ENCODE measurements at regions not wholly inside any gene's neighbourhood (a gene's known extent, or its start where the extent isn't known, plus 50 kb on each side); places are given as distances from the start of the nearest gene placed in this dataset.
A peak's percentile ranks its signal among the peaks of the same experiment; 100 is the strongest.

DNA sequence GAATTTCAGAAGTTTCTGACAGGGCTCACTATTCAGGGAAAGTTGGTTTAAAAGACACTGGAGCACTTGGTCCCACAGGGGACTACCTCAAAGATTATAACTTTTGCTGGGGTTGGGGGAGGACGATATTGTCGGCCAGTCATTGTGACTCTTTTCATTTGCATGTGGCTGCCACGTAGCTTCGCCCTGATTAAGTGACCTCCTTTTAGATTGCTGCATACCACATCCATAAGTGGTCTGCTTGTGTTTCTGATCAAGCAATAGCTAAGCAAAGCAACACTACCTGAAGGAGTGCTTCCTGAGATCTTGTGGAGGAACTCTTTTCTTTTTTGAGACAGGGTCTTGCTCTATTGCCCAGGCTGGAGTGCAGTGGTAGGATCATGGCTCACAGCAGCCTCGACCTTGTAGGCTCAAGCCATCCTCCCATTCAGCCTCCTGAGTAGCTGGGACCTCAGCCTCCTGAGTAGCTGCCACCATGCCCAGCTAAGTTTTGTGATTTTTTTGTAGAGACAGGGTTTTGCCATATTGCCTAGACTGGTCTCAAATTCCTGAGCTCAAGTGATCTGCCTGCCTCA lies 691.3 kb downstream of the EPM2A start:
- peaks cover 8% of the 10 kb centered on the region for H3K4me1 Mint-ChIP-seq (ENCODE audit: unreplicated experiment)
- no peaks in the 10 kb centered on the region for H3K9me3 Mint-ChIP-seq (ENCODE audit: unreplicated experiment)
- no peak overlapping the region for H3K27ac Mint-ChIP-seq (ENCODE audit: unreplicated experiment)
- H3K36me3 Mint-ChIP-seq (ENCODE audit: low read depth, unreplicated experiment) = no peaks in the 10 kb centered on the region
- TF ChIP-seq, protein P1, sequence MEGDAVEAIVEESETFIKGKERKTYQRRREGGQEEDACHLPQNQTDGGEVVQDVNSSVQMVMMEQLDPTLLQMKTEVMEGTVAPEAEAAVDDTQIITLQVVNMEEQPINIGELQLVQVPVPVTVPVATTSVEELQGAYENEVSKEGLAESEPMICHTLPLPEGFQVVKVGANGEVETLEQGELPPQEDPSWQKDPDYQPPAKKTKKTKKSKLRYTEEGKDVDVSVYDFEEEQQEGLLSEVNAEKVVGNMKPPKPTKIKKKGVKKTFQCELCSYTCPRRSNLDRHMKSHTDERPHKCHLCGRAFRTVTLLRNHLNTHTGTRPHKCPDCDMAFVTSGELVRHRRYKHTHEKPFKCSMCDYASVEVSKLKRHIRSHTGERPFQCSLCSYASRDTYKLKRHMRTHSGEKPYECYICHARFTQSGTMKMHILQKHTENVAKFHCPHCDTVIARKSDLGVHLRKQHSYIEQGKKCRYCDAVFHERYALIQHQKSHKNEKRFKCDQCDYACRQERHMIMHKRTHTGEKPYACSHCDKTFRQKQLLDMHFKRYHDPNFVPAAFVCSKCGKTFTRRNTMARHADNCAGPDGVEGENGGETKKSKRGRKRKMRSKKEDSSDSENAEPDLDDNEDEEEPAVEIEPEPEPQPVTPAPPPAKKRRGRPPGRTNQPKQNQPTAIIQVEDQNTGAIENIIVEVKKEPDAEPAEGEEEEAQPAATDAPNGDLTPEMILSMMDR (IDR thresholded peaks at IDR 0.05; ENCODE audit: unreplicated experiment) = no peak
- DNase-seq (ENCODE audit: low spot score) = no peak
- no peaks in the 10 kb centered on the region for H3K27me3 Mint-ChIP-seq (ENCODE audit: unreplicated experiment)
- no peak overlapping the region for H3K4me3 Mint-ChIP-seq (ENCODE audit: unreplicated experiment)

DNA sequence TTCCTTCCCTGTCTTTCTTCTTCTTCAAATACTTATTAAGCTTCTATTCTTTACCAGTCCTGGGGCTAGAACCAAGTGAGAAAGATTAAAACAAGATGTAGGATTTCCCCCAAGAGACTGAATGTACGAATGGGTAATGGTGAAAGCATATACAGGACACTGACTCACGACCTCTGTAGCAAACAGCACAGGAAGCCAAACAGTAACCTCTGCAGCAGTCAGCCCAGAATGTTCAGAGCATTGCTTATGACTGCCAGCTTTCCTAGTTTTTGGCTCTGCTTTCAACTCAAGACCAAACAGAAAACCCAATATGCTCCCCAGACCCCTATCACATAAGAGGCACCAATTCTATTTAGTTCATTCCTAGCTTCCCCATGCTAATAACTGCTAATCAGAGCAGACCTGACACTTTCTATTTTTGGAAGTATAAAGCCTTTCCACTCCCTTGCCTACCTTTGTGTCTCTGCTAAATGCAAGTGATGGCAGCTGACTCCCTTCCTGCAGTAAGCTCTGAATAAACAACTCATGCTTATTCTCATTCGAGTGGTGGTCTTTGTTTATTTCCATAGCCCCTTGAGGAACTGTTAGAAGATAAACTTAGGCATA lies 690.6 kb downstream of the EPM2A start:
- Mint-ChIP-seq H3K27ac (ENCODE audit: unreplicated experiment) (no peak overlapping the region), H3K4me1 (ENCODE audit: unreplicated experiment) (peaks cover 8% of the 10 kb centered on the region), H3K36me3 (ENCODE audit: low read depth, unreplicated experiment) (no peaks in the 10 kb centered on the region), H3K27me3 (ENCODE audit: unreplicated experiment) (no peaks in the 10 kb centered on the region), H3K4me3 (ENCODE audit: unreplicated experiment) (no peak overlapping the region), H3K9me3 (ENCODE audit: unreplicated experiment) (no peaks in the 10 kb centered on the region)
- DNase-seq (ENCODE audit: low spot score) = peak; percentile 7
- TF ChIP-seq, protein P1 (IDR thresholded peaks at IDR 0.05; ENCODE audit: unreplicated experiment) = no peak

- Mint-ChIP-seq H3K27ac (ENCODE audit: unreplicated experiment) (no peak overlapping the region), H3K36me3 (ENCODE audit: low read depth, unreplicated experiment) (no peaks in the 10 kb centered on the region), H3K4me1 (ENCODE audit: unreplicated experiment) (peaks cover 8% of the 10 kb centered on the region), H3K4me3 (ENCODE audit: unreplicated experiment) (no peak overlapping the region), H3K9me3 (ENCODE audit: unreplicated experiment) (no peaks in the 10 kb centered on the region), H3K27me3 (ENCODE audit: unreplicated experiment) (no peaks in the 10 kb centered on the region)
- TF ChIP-seq, protein P1 (IDR thresholded peaks at IDR 0.05; ENCODE audit: unreplicated experiment) = no peak
- DNase-seq (ENCODE audit: low spot score) = no peak
Observed at GRCh38 chr6:145045582-145045981, 689.7 kb downstream of the EPM2A start.

DNA sequence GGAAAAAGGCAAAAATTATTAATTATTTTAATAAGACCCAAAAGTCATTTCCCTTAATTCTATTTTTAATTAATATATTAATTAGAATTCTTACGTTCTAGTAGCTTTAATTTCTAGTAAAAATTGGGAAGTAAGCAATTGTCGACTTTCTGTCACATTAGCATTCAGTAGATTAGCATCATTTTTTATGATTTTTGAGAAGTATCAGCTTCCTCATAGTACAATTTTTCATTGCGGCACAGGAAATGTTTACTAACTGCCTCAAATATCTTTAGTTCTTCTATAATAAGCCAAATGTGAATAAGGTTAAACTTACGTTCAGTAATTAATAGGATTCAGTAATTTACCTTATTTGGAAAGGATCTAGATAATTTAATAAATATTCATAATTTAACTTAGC lies 687.4 kb downstream of the EPM2A start:
- TF ChIP-seq, protein P1 (IDR thresholded peaks at IDR 0.05; ENCODE audit: unreplicated experiment) = no peak
- Mint-ChIP-seq H3K4me3 (ENCODE audit: unreplicated experiment) (no peak overlapping the region), H3K27me3 (ENCODE audit: unreplicated experiment) (no peaks in the 10 kb centered on the region), H3K36me3 (ENCODE audit: low read depth, unreplicated experiment) (no peaks in the 10 kb centered on the region), H3K9me3 (ENCODE audit: unreplicated experiment) (no peaks in the 10 kb centered on the region), H3K27ac (ENCODE audit: unreplicated experiment) (no peak overlapping the region), H3K4me1 (ENCODE audit: unreplicated experiment) (peaks cover 8% of the 10 kb centered on the region)
- no peak for DNase-seq (ENCODE audit: low spot score)

DNA sequence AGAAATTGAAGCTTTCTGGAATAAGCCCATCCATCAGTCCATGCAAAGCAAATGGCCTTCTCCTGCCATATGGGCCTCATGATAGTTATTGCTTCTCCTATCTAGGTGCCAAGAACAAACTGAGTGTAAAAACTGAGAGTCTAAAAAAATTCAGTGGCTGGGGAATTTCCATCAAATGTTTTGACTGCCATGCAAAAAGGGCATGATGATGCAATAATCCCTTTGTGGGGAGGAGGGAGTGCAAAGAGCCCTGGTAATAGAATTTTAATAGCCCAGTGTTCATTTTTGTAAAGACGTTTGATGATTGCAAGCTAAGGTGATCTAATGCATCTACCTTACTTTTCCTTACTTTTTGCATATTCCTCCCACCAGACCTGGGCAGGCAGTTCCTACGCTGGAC lies 683.7 kb downstream of the EPM2A start:
- Mint-ChIP-seq H3K4me3 (ENCODE audit: unreplicated experiment) (no peak overlapping the region), H3K4me1 (ENCODE audit: unreplicated experiment) (no peaks in the 10 kb centered on the region), H3K36me3 (ENCODE audit: low read depth, unreplicated experiment) (no peaks in the 10 kb centered on the region), H3K27me3 (ENCODE audit: unreplicated experiment) (no peaks in the 10 kb centered on the region), H3K27ac (ENCODE audit: unreplicated experiment) (no peak overlapping the region), H3K9me3 (ENCODE audit: unreplicated experiment) (no peaks in the 10 kb centered on the region)
- TF ChIP-seq, protein P1 (IDR thresholded peaks at IDR 0.05; ENCODE audit: unreplicated experiment) = no peak
- no peak for DNase-seq (ENCODE audit: low spot score)

Measured in endothelial cell (in vitro differentiated cells).